ENCODE measurements at regions not wholly inside any gene's neighbourhood (a gene's known extent, or its start where the extent isn't known, plus 50 kb on each side); places are given as distances from the start of the nearest gene placed in this dataset.
A peak's percentile ranks its signal among the peaks of the same experiment; 100 is the strongest.

DNA sequence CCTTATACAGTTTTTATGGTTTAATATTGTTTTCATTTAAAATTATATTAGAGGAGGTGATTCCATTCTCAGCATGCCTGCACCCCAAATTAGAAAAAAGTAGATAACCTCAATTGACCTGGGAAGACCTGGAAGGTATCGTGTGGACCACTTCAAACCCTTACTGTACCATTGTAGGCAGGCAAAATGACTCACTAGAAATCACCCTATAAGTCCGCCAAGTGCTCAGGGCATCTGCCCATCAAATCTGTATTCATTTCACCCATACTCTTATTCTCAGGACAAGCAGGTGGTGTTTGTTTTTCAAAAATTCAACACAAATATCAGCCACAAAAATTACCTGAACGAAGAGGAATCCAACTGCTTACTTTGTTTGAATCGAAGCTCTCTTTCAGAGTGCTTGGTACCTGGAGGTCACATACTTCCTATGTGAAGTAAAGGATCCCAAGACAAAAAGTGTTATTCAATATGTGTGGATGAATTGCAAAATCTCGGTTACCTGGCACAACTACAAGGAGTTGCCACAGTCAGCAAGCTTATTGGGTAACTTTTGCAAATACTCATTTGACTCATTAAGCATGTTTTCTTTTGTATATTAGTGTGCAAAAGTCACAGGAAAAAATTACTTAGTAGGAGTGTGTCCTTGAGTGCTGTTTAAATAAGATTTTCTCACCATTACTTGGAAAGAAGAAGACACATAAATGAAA is 216.2 kb downstream of the ENC1 start:
- no peak for DNase-seq (ENCODE audit: low spot score)

- DNase-seq (ENCODE audit: low spot score) = no peak
Observed at GRCh38 chr5:74423383-74423782, 217.1 kb downstream of the ENC1 start.

- no peak for DNase-seq (ENCODE audit: low spot score)
Observed at GRCh38 chr5:74422671-74423070, 217.9 kb downstream of the ENC1 start.

DNA sequence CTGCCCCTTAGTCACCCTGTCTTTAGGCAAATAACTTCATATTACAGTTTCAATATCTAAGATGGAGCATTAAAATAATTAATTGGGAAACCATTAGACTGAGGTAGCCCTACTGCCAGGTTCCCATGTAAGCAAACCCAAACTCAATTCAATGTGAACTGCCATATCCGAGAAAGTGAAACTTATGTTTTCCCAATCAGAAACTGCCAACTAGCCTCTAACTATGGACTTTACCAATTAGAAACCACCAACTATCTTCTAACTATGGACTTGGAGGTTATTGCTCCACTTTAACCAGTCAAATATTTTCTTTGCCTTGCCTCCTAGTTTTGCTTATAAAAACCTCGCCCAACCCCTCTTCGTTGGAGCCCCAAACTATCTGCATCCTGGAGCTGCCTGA is 218.5 kb downstream of the ENC1 start:
- no peak for DNase-seq (ENCODE audit: low spot score)

- DNase-seq (ENCODE audit: low spot score) = no peak
Observed at GRCh38 chr5:74421377-74421776, 219.2 kb downstream of the ENC1 start.

GRCh38 chr5:74420947-74421346 is 219.6 kb downstream of the ENC1 start:
- no peak for DNase-seq (ENCODE audit: low spot score)

DNA sequence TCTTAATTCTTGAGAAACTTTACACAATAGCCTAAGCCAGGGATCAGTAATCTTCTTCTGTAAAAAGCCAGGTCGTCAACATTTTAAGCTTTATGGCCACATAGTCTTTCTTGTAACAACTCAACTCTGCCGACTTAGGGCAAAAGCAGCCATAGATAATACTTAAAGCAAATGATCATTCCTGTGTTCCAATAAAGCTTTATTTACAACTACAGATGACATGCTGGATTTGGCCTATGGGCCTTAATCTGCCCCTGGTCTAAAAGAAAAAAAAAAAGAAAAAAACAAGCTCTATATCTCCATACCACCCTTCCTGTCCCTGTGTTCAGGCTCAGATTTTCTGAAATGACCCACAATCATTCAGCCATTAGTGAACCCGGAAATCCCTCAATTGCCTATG is 220.3 kb downstream of the ENC1 start:
- DNase-seq (ENCODE audit: low spot score) = no peak

- DNase-seq (ENCODE audit: low spot score) = no peak
Observed at GRCh38 chr5:74419468-74419867, 221.1 kb downstream of the ENC1 start.

DNA sequence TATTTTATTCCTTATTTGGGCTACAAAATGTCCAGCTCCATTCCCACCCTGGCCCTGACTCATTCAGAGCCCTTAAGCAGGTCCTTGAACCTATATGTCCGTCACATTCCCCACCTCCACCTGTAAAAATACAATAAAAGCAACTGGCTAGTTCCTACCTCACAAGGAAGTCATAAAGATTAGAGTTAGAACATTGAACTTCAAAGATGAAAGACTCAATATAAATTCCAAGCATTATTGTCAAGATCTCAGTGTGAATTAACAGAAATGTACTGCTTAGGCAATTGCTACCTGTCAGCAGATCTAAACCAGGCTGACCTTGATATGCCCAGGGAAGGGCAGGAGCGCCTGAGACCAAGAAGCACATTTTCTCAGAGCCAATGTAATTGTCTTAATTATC is 221.8 kb downstream of the ENC1 start:
- DNase-seq (ENCODE audit: low spot score) = peak; percentile 55

DNA sequence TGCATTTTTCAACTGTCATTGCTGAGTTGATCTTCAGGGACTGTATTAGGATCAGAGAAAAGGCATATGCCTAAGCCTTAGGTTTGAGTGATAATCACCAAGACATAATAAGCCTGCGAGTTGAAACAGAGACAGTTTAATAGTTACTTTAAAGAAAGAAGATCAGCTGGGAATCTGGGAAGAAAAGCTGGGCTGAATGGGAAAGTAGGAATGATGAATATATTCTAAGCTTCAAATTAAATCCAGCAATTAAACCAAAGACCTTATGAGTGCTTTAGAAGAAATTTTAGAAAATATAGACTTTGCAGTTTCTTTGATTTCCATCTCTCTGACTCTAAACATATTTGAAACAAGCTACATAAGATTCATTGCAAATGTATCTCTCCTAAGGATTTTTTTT is 222.3 kb downstream of the ENC1 start:
- no peak for DNase-seq (ENCODE audit: low spot score)

DNA sequence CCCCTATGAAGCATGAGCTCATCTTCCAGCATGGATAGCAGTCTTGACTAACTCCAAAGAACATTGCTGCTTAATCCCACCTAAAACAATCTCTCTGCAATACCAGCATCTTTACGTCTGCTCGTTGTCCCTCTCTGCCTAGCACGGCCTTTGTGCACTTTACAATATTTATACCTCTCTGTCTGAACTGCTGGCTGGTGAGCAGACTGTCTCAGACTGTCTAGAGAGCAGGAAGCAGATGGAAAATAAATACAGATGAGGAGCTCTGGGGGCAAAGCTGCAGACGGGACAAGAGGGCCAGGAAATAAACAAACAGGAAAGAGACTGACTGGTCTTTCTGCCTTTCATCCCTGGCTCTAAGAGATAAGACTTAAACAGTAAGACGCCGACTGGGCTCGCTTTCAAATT is 224.8 kb downstream of the ENC1 start:
- DNase-seq (ENCODE audit: low spot score) = no peak

GRCh38 chr5:74414228-74414627 is 226.3 kb downstream of the ENC1 start:
- DNase-seq (ENCODE audit: low spot score) = no peak

GRCh38 chr5:74413403-74414048 is 227.0 kb downstream of the ENC1 start:
- DNase-seq (ENCODE audit: low spot score) = no peak

DNA sequence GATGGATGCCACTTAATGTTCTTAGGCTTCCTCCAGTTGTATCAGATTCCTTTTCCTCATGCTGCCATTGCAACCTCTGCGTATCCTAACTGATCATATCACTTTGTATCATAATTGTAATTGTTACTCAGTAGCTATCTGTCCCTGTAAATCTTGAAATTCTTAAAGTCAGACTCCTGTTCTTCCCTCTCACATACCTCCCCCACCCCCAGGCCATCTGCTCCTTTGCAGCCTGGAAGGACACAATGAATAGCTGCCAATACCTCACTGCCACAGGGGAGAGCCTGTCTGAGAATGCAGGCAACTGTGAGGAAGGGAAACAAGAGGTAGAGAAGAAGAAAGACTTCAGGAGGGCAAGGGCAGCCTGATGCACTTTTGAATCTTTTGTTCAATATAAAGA is 228.5 kb downstream of the ENC1 start:
- DNase-seq (ENCODE audit: low spot score) = no peak

- no peak for DNase-seq (ENCODE audit: low spot score)
Observed at GRCh38 chr5:74409712-74410111, 230.8 kb downstream of the ENC1 start.

- DNase-seq (ENCODE audit: low spot score) = no peak
Observed at GRCh38 chr5:74409166-74409706, 231.3 kb downstream of the ENC1 start.

DNA sequence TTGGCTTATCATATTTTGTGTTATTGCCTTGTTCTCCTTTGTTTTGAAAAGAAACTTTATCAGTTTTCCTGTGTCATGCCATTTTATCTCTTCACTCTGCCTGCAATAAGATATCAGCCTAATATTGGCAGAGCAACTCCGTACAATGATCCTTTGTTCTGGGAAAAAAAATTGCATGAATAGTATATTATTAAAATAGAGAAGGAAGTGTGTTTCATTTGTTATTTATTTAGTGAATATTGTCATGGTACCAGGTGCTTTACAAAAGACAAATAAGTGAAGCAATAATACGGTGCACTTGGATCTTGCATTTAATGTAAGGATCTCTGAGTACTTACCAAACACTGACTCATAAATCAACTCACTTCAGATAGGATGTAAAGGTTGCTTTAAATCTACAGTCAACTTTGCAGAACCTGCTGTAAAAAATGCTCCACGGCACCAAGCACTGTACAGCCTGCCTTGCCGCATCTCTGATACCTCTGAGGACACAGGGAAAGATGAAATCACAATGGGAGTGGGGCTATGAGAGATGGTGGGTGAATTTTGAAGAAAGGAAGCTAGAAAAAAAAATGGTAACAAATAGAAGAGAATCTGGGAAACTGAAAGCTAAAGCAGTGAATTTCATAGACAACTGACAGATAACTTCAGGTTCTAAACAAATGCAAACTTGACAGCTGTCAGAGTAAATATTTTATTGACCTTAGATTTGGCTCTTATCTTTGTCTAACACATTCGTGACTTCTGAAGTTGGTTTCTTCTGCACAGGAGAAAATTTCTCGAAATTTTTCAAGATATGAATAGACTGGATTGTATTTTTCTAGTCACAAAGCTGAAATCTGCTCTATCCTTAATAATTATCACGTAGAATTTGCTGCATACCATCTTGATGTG is 232.1 kb downstream of the ENC1 start:
- DNase-seq (ENCODE audit: low spot score) = no peak

DNA sequence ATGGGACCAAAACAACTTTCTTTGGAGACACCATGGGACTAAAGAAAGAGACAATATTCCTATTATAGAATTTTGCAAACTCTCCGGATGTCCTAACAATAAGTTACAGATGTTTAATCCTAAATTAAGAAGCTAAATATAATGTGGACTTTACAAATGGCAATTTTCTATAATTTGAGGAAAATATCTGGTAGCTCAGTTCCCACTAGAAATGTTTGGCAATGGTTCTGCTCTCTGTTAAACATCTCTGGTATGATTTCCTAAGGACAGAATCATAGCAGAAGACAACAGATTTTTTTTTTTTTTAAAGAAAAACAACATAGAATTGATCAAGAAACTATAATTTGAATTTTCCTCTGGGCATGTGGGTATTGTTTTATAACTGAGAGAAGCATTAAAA is 232.8 kb downstream of the ENC1 start:
- no peak for DNase-seq (ENCODE audit: low spot score)

GRCh38 chr5:74406844-74407243 is 233.7 kb downstream of the ENC1 start:
- no peak for DNase-seq (ENCODE audit: low spot score)

GRCh38 chr5:74405593-74405992 is 234.9 kb downstream of the ENC1 start:
- DNase-seq (ENCODE audit: low spot score) = no peak

DNA sequence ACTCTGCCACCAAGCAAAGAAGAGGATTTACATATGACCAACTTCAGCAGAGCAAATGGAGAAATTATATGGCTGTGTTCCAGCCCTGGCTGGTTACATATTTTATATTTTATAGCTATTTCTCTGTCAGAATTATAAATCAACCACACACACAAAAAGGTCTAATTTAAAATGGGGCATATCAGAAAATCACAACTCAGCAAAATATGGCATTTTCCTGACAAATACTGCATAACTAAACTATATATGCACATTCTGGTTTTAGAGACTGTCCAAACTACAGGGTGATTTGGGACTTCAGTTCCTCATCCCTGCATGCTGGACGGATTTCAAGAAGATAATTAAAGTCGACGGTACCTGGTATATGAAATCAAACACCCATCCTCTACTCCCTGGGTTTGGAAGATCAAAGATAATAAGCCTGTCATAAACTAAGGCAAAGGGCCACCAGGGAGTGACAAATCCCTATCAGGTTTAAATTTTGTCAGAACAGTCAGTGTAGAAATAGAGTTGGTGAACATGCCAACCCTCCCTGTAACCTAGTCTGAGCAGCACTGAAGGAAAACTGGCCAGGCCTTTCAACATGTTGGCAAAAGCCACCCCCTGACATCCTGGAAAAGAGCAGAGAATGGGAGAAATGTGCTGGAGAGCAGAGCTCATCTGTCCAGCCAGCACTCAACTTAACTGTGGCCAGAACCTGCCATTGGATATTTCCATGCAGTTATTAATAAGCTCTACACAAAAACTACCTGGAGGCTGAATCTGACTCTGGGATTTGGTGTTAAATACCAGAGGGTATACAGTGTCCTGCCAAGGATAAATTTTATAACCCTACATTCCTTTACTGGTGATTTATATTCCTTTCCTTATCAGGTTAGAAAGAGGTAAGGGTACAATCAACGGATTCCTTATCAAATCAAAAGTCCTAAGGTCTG is 235.7 kb downstream of the ENC1 start:
- DNase-seq (ENCODE audit: low spot score) = no peak

- DNase-seq (ENCODE audit: low spot score) = no peak
Observed at GRCh38 chr5:74403771-74404170, 236.8 kb downstream of the ENC1 start.

Data from SW480 (cell line).